WI38 (cell line): ENCODE measurements at regions not wholly inside any gene's neighbourhood (a gene's known extent, or its start where the extent isn't known, plus 50 kb on each side); places are given as distances from the start of the nearest gene placed in this dataset.

ENCODE experiments used
- H3K4me3 ChIP-seq: 2 replicates; pipeline ENCODE4 v1.5.1; 2011; ENCODE audit warnings: low read depth, mild to moderate bottlenecking, control low read depth, low read length
- TF ChIP-seq, protein P1 (sequence below): IDR thresholded peaks from 2 replicates; pipeline ENCODE4 v1.5.1; 2012; ENCODE audit warnings: low read depth, mild to moderate bottlenecking, control low read depth, low read length

DNA sequence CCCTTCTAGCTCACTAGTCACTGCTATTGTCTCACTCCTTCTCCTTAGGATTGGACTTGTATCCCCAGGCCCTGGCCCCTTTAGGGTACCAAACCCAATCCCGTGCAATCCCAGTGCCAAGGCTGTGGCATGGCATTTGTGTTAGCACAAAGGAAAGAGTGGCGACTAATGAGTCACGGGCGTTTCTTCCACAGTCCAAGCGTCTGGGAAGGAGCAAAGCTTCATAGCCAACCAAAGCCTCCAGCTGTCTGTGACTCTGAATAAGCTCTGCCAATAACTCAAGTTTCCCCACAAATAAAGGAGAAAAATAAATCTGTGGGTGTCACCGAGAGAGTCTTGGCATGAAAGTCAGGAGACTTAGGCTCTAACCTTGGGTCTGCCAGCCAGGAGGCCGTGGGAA, 54.6 kb upstream of the COX10 start:
- TF ChIP-seq, protein P1, sequence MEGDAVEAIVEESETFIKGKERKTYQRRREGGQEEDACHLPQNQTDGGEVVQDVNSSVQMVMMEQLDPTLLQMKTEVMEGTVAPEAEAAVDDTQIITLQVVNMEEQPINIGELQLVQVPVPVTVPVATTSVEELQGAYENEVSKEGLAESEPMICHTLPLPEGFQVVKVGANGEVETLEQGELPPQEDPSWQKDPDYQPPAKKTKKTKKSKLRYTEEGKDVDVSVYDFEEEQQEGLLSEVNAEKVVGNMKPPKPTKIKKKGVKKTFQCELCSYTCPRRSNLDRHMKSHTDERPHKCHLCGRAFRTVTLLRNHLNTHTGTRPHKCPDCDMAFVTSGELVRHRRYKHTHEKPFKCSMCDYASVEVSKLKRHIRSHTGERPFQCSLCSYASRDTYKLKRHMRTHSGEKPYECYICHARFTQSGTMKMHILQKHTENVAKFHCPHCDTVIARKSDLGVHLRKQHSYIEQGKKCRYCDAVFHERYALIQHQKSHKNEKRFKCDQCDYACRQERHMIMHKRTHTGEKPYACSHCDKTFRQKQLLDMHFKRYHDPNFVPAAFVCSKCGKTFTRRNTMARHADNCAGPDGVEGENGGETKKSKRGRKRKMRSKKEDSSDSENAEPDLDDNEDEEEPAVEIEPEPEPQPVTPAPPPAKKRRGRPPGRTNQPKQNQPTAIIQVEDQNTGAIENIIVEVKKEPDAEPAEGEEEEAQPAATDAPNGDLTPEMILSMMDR, result no peak
- no peak overlapping the region for H3K4me3 ChIP-seq

DNA sequence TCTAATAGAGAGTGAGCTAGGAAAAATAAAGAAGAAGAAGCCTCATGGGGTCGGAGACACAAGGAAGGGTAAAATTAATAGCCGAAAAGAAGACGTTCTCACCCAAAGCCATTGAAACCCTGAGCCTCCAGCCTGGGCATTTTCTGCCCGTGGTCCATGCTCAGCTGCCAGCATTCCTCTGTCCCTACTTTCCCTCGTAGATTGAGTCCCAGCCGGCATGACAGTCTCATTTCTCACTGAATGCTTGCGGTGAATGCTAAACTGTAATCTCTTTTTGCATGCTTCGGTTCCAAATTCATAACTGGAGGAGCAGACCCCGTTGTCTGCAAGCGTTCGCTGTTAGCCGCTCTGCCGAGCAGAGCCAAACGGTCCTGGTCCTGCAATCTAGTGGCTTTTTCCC, 54.0 kb upstream of the COX10 start:
- TF ChIP-seq, protein P1, result no peak
- no peak overlapping the region for H3K4me3 ChIP-seq

DNA sequence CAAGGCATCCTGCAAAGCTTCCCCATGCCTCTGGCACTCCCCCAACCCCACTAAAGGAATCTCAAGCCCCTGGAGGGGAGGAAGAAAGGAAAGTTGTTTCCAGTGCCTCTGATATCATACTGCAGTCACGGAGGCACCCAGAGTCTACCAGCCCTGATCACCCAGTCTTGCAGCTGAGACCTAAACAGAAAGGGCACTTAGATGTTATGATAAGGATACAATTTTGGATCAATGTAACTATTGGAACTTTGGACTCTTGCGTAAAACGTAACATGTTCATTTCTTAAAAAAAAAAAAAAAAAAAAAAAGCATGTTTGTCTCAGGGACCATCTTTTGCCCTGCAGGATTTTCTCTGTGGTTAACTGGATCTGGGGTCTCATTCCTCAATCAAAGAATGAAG, 52.4 kb upstream of the COX10 start:
- TF ChIP-seq, protein P1, result no peak
- H3K4me3 ChIP-seq, result no peak overlapping the region

DNA sequence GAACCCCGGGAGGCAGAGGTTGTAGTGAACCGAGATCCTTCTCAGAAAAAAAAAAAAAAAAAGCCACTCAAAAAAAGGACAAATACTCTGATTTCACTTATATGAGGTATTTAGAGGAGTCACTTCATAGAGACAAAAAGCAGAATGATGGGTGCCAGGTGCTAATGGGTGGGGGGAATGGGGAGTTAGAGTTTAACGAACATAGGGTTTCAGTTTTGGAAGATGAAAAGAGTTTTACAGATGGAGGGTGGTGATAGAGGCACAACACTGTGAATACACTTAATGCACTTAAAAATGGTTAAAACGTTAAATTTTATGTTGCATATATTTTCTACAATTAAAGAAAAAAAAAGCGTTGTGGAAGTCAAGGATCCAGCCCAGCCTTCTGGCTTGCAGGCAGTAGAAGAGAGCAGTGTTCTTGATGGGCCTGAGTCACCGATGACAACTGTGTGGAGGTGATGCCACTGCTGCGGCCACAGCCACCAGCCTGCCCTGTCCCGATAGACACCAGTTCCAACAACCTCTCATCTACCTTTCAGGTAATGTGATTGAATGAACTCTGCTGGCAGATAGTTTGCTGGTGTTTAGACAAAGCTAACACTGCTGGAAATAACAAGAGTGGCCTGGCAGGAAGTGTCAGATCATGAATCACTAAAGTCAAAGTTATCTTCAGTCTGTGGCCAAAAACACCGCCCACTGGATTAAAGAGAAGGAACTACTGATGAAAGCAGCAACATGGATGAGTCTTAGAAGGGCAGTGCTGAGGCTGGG, 49.9 kb upstream of the COX10 start:
- TF ChIP-seq, protein P1, result no peak
- no peak overlapping the region for H3K4me3 ChIP-seq
